22Rv1 (cell line): ENCODE measurements at regions not wholly inside any gene's neighbourhood (a gene's known extent, or its start where the extent isn't known, plus 50 kb on each side); places are given as distances from the start of the nearest gene placed in this dataset.

Experiments used
- CTCF ChIP-seq: fragments of 450-650 bp; IDR thresholded peaks from 2 replicates; pipeline ENCODE4 v1.5.1; 2017; ENCODE audit warnings: mild to moderate bottlenecking
- ZFX ChIP-seq: fragments of 450-650 bp; IDR thresholded peaks from 2 replicates; pipeline ENCODE4 v1.6.1; 2017; ENCODE audit warnings: antibody characterized with exemption, borderline replicate concordance

- TF ChIP-seq CTCF, result no peak
- TF ChIP-seq ZFX, result no peak
These were observed 1877.3 kb upstream of the ACO1 start for GRCh38 chr9:30507166-30507565.
